GM21390 (cell line): ENCODE measurements at regions not wholly inside any gene's neighbourhood (a gene's known extent, or its start where the extent isn't known, plus 50 kb on each side); places are given as distances from the start of the nearest gene placed in this dataset.
"Not testable (repeated sequence)": the region's sequence is repeated elsewhere in the genome, so short reads cannot be mapped to it uniquely, and the experiment has no call there.

Experiments
- ATAC-seq: cut with Tn5 transposase; IDR thresholded peaks from one replicate; pipeline ENCODE4 v1.9.1; 2021; ENCODE audit not compliant: unreplicated experiment

- no peak for ATAC-seq
These were observed 174.2 kb downstream of the RTP5 start for GRCh38 chr2:242043538-242044312.

DNA sequence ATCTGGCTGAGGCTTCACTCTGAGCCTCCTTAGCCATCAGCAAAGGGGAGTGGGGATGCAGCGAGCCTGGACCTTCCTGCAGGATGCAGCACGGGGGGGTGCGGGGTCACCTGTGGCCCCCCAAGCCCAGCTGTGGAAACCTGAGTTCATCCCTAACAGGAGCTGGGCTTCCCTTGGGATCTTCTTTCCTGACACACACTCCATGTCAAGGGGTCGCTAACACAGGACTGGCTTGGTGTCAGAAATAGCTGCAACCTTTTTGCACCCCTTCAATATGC is 174.7 kb downstream of the RTP5 start:
- ATAC-seq = no peak

DNA sequence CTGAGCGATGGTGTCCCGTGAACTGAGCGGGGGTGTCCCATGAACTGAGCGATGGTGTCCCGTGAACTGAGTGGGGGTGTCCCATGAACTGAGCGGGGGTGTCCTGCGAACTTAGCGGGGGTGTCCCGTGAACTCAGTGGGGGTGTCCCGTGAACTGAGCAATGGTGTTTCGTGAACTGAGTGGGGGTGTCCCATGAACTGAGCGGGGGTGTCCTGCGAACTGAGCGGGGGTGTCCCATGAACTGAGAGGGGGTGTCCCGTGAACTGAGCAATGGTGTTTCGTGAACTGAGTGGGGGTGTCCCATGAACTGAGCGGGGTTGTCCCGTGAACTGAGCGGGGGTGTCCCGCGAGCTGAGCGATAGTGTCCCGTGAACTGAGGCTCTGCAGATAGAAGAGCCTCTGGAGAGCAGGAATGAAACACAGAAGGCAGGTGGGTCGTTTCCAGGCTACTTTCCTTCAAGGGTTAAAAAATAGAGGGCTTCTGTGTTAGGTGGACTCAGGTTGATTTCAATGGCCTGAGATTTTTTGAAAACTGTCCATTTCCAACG is 176.1 kb downstream of the RTP5 start:
- ATAC-seq = not testable (repeated sequence)

GRCh38 chr2:242046206-242046826 is 176.8 kb downstream of the RTP5 start:
- ATAC-seq = no peak

GRCh38 chr2:242047963-242048362 is 178.4 kb downstream of the RTP5 start:
- no peak for ATAC-seq

DNA sequence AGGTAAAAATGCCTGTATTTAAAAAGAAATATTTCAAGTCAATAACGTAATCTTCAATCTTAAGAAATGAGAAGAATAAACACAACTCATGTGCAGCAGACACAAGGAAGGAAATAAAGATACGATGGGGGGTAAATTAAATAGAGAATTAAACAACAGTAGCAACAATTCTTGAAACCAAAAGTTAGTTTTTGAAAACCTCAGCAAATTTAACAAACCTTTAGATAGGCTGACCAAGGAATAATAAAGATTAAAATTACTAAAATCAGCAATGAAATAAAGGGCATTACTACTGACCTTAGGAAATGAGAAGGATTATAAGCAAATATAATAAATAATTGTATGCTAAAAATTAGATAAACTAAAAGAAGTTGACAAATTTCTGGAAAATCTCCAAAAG is 178.9 kb downstream of the RTP5 start:
- ATAC-seq = no peak

GRCh38 chr2:242049492-242049891 is 180.0 kb downstream of the RTP5 start:
- ATAC-seq = not testable (repeated sequence)

GRCh38 chr2:242051463-242051862 is 181.9 kb downstream of the RTP5 start:
- no peak for ATAC-seq

- no peak for ATAC-seq
These were observed 182.9 kb downstream of the RTP5 start for GRCh38 chr2:242052421-242052820.

DNA sequence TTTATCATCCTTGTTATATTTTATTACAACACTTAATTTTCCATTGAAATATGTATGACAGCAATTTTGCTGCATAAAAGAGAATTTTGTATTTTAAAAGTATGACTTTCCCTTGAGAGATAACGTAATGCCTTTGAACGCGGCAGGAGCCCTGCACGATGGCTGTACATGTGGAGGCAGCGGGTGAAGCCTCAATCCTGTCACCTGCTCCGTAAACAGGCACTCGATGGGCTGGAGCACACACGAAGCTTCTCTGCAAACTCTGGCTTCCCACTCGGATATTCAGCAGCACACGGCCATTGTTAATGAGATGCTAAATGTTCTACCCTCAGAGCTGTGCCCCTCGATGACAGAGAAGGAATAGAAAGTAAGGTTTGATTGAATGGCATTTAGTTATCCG is 184.4 kb downstream of the RTP5 start:
- no peak for ATAC-seq

DNA sequence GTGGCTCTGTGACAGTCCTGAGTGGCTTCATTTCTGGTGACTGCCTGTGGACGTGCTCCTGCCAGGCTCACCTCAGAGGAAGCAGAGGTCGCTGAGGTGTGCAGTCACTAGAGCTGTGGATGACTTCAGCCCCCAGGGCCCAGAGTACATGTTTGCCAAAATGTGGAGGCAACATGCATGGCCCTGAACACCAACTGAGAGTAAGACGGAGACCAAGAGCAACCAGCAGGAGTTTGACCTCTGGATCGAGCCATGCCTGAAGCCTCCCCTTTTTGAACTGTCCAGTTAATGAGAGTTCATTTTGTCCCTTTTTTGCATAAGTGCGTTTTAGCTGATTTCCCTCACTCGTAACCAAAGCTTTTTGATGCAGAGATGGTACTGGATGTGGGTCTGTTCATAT is 184.9 kb downstream of the RTP5 start:
- ATAC-seq = no peak

DNA sequence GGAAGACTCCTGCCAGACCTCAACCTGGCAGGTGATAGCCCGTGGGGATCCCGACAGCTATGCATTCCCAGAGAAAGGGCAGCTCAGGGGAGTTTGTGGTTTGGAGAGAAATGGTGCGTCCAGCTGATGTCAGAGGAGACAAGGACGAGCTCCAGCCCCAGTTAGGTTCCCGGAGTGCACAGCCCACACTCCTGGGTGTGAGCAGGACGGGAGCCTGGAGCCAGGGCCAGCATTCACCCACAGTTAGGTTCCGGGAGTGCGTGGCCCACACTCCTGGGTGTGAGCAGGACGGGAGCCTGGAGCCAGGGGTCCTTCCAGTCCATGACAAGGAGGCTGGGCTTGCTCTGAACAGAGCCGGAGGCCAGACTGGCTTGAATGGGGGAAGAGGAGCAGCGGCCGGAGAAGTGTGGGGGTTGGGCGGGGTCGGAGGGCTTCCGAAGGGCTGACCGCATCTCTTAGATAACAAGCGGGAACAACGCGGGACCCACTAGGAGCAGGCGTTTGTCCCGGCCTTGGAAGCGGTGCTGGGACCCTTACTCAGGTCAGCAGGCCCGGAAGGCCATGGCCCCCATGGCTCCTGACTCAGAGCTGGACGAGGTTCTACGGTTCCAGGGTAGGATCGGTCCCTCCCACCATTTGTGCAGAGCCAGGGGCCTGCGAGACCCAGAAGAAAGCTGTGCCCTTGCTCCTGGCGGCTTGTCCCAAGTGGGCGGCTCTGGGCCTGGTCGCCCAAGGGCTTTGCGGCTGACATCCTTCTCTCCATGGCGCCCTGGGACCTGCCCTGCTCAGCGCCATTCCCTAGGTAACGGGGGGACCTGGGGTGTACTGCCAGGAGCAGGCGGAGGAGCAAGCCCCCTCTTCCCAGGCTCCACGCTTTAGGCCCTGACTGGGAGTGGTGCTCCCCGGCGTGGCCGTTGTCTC is 185.6 kb downstream of the RTP5 start:
- ATAC-seq = no peak

- no peak for ATAC-seq
These were observed 186.5 kb downstream of the RTP5 start for GRCh38 chr2:242056026-242056425.

GRCh38 chr2:242056785-242057184 is 187.3 kb downstream of the RTP5 start:
- no peak for ATAC-seq

DNA sequence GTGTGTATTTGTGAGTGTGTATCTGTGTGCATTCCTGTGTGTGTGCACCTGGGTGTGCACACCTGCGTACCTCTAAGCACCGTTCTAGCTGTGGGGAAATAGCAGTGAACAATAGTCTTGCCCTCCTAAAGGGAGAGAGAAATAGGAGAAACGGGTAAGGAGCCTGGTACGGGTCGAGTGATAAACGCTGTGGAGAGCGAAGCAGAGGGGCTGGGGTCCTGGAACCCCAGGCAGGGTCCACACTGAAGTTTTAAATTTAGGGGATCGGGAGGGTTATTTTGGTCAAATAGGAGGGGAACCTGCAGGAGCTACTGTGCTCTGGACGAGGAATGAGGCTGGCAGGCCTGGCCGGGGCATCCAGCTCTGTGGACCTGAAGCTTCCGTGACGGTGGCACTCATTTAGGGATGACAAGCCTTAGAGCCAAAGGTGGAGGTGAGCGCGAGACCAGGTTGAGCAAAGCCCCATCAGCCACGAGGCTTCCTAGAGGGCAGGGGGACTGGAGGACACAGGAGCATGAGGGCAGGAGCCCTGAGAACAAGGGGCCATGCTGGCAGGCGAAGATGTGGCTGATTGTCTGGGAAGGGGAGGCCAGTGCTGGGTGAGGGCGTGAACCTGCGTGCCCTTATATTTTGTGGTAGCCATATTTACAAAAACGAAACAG is 188.0 kb downstream of the RTP5 start:
- ATAC-seq = no peak

GRCh38 chr2:242058116-242058680 is 188.7 kb downstream of the RTP5 start:
- no peak for ATAC-seq

DNA sequence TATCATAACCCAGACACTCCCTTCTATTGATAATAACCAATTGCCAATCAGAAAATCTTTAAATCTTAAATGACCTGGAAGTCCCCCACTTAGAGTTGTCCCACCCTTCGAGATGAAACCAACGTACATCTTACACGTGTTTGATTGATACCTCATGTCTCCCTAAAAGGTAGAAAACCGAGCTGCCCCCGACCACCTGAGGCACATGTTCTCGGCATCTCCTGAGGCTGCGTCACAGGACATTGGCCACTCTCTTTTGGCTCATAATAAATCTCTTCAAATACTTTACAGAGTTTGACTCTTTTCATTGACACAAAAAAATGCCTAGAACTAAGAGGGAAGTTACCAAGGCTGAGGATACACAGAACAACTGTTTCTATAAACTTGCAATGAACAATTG is 190.0 kb downstream of the RTP5 start:
- no peak for ATAC-seq

DNA sequence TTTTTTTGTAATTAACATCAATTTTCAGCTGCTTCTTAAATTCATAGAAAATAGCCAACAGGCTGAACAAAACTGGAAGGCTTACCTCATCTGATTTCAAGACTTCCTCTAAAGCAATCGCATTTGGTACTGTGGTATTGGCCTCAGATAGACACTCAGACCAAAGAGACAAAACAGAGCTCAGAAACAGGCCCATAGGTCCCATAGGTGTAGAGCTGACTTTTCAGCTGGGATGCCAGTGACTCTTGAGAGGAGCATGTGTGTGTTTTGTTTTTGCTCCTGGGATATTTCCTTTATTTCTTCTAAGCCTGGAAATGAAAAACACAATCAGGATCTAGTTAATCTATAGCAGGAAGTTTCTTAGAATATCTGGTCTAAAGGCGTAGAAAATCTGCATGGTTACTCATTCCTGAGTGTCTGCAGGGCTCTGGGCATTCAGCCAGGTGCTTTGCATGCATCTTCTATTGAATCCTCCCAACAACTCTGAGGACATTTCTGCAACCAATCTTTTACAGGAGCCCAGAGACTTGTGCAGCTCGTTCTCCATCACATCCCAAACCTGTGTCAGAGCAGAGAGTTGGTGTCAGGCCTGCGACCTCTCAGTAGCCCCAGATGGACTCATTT is 190.8 kb downstream of the RTP5 start:
- ATAC-seq = no peak

GRCh38 chr2:242061930-242062329 is 192.4 kb downstream of the RTP5 start:
- ATAC-seq = not testable (repeated sequence)

DNA sequence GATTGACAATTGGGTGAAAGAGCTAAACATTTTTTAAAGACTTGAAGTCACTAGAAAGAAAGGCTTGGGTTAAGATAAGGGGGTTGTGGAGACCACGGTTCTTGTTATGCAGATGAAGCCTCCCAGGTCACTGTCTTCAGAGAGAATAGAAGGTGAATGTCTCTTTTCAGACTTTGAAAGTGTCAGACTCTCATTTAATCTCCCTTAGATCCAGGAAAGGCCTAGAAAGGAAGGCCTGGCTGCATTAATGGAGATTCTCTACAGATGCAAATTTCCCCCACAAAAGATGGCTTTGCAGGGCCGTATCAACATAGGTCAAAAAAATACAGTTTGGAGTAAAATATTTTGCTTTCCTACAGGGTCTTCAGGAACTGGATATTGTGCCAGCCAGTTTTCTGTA is 193.9 kb downstream of the RTP5 start:
- ATAC-seq = no peak
